Pancreas (tissue), 10 donors: ENCODE measurements at regions not wholly inside any gene's neighbourhood (a gene's known extent, or its start where the extent isn't known, plus 50 kb on each side); places are given as distances from the start of the nearest gene placed in this dataset.
"Not testable (repeated sequence)": the region's sequence is repeated elsewhere in the genome, so short reads cannot be mapped to it uniquely, and the experiment has no call there.

Experiments
- ATAC-seq, 4 donors: fragments of 200-7000 bp; cut with Tn5 transposase; one replicate each; pipeline versions ENCODE4 v1.8.0 to v1.9.1; 2020; ENCODE audit warnings: mild to moderate bottlenecking in 4 of 4, moderate library complexity in 4 of 4
- DNase-seq, 6 donors: peaks; one replicate each; pipeline ENCODE4 v3.0.0-alpha.2; 2020
- FAIRE-seq: peaks from 2 replicates; lab custom pipeline; 2012; peaks lifted over from hg19 to GRCh38; lab: Jason Lieb, UNC
- H3K27ac ChIP-seq, 4 donors: fragments of 200-600 bp; sonication (generic); 1 replicate in 3 of 4; 2 replicates in 1 of 4; pipeline versions ENCODE4 v1.5.0 to v1.8.0; 2020
- H3K27me3 ChIP-seq, 4 donors: fragments of 200-600 bp; one replicate each; pipeline ENCODE4 v1.8.0; 2021
- H3K36me3 ChIP-seq, 3 donors: fragments of 200-600 bp; sonication (generic) in 1 of 3; one replicate each; pipeline versions ENCODE4 v1.5.0 to v1.8.0; 2020 to 2021
- H3K4me1 ChIP-seq, 3 donors: fragments of 200-600 bp; one replicate each; pipeline ENCODE4 v1.8.0; 2021
- H3K4me3 ChIP-seq, 4 donors: fragments of 200-600 bp; sonication (generic) in 2 of 4; one replicate each; pipeline versions ENCODE4 v1.5.0 to v1.8.0; 2020 to 2021
- H3K9me3 ChIP-seq, 4 donors: fragments of 200-600 bp; one replicate each; pipeline ENCODE4 v1.8.0; 2021
- WGBS, 2 donors: extraction: QIAGEN DNeasy Blood & Tissue Kit; methylation state at CpG; one replicate each; pipeline ENCODE4 v1.1.7; 2013; 5-methylcytosine and 5-hydroxymethylcytosine counted together
- intact Hi-C, 3 donors: fragments of 100-400 bp; cut with DNase I; formaldehyde crosslinking; loops; one replicate each; pipeline versions ENCODE4 v1.11.1 to v1.14.2; 2022
- TF ChIP-seq, protein P1 (sequence below), 4 donors: fragments of 200-600 bp; sonication (generic) in 3 of 4; IDR thresholded peaks; one replicate each; pipeline versions ENCODE4 v1.5.0 to v1.8.0; 2021; ENCODE audit warnings: antibody characterized with exemption in 4 of 4
- donor health status: healthy with polysubstance abuse.
- donor health status: DM: no; HTN: no; CAD: no; lungs with moderate emphysema.
- donor health status: DM: no; HTN: no; CAD: no.
- donor health status: control.
- donor health status: control.
- donor health status: Bipolar disorder and iron deficiency.
- donor health status: DM: yes; HTN: yes; CAD: no.
- donor health status: DM: no; HTN: no; CAD: no.
- donor health status: DM: no; HTN: no; CAD: no.
- donor health status: DM: yes; HTN: yes; CAD: no.

DNA sequence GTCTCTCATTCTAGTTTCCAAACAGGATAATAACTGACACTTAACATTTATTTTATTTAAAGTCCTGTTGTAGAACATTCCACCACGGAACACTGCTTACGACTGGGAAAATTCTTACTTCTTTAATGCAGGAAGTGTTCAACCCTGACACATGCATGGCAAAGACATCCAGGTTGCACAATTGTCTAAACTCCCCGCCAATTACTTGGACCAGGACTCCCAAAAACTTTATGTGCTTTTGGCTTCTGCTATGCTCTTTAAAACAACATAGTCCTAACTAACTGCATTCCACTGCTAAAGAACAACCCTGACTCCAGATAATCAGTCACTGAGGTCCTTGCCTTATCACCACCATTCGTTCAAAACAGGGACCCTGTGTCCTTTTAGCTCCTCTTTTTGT, 995.8 kb downstream of the LTN1 start:
- H3K9me3 ChIP-seq, H3K4me1 ChIP-seq, H3K36me3 ChIP-seq, H3K27me3 ChIP-seq, H3K27ac ChIP-seq, intact Hi-C loops, ATAC-seq, FAIRE-seq, H3K4me3 ChIP-seq, DNase-seq: not testable (repeated sequence)
- 66 to 72% methylated on average over 4 of the region's 4 CpGs for WGBS, 2 donors

DNA sequence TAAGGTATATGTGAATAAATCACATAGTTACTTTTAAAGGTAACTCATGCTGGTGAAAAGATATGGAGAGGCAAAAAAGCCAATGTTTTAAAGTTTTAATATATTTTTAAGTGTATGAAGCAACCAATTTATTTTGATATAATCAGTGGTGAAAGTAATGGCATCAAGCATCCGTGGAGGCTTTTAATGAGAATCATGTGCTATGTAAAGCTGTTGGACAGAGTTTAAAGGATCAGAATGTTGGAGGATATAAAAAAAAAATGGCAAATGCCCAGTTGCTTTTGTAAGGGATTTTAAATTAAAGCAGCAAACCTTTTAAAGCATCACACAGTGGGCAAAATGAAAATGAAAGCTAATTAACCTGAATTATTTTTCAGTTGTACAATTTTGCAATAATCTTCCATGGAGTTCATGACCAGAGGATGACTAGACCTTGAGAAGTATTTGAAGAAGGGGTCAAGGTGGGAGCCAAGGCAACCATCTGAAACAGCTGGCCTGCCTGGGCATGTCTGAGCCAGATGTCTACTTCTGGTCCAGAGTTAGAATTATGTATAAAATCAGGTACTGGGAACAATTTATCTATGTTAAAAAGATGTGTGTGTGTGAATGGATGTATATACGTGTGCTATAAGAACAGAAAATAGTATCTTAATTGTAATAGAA, 1007.9 kb downstream of the LTN1 start:
- ATAC-seq, H3K4me1 ChIP-seq, FAIRE-seq, DNase-seq, H3K4me3 ChIP-seq, intact Hi-C loops, H3K9me3 ChIP-seq, H3K27ac ChIP-seq, H3K27me3 ChIP-seq, H3K36me3 ChIP-seq: not testable (repeated sequence)
- WGBS, 2 donors: 53 to 68% methylated on average over 2 of the region's 2 CpGs

DNA sequence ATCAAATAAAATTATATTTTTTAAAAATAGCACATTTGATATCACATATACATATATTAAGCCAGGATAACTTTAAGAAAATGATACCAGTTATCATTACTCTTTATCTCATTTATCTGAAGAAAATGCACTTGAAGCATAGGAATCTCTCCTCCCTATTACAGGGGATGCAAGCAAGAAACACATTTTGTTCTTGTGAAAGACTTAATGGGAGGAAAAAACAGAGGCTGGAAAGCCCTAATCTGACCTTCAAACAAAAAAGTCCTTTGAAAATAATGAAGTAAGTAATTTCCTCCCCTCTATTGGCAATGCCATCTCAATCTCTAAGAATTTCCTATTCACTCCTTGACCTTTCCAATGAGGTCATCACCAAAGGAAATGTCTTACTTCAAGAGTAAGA, 1012.6 kb upstream of the ADAMTS5 start:
- DNase-seq, H3K4me1 ChIP-seq, H3K27ac ChIP-seq, H3K9me3 ChIP-seq, intact Hi-C loops, H3K36me3 ChIP-seq, FAIRE-seq, H3K27me3 ChIP-seq, H3K4me3 ChIP-seq, ATAC-seq: not testable (repeated sequence)

DNA sequence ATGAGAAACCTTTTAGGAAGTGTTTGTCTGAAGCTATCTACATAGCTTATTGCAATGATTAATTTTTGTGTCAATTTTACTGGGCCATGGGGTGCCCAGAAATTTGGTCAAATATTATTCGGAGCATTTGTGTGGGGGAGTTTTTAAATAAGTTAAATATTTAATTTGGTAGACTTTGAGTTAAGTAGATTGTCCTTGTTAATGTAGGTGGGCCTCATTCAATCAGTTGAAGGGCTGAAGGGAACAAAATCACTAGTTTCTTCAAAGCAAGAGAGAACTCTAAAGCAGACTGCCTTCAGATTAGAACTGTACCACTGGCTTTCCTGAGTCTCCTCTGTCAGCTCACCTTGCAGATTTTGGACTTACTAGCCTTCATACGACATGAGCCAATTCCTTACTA, 1008.6 kb upstream of the ADAMTS5 start:
- no peaks in the 10 kb centered on the region for H3K4me1 ChIP-seq
- 64 to 77% methylated on average over 2 of the region's 2 CpGs for WGBS, 2 donors
- intact Hi-C loops: no loop called here
- H3K4me3 ChIP-seq: no peak overlapping the region
- H3K27me3 ChIP-seq: no peaks in the 10 kb centered on the region
- FAIRE-seq: no peak
- DNase-seq: no peak
- H3K27ac ChIP-seq: no peak overlapping the region
- no peak for ATAC-seq
- H3K36me3 ChIP-seq: no peaks in the 10 kb centered on the region
- TF ChIP-seq, protein P1, sequence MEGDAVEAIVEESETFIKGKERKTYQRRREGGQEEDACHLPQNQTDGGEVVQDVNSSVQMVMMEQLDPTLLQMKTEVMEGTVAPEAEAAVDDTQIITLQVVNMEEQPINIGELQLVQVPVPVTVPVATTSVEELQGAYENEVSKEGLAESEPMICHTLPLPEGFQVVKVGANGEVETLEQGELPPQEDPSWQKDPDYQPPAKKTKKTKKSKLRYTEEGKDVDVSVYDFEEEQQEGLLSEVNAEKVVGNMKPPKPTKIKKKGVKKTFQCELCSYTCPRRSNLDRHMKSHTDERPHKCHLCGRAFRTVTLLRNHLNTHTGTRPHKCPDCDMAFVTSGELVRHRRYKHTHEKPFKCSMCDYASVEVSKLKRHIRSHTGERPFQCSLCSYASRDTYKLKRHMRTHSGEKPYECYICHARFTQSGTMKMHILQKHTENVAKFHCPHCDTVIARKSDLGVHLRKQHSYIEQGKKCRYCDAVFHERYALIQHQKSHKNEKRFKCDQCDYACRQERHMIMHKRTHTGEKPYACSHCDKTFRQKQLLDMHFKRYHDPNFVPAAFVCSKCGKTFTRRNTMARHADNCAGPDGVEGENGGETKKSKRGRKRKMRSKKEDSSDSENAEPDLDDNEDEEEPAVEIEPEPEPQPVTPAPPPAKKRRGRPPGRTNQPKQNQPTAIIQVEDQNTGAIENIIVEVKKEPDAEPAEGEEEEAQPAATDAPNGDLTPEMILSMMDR (IDR thresholded peaks at IDR 0.05): no peak
- no peaks in the 10 kb centered on the region for H3K9me3 ChIP-seq

DNA sequence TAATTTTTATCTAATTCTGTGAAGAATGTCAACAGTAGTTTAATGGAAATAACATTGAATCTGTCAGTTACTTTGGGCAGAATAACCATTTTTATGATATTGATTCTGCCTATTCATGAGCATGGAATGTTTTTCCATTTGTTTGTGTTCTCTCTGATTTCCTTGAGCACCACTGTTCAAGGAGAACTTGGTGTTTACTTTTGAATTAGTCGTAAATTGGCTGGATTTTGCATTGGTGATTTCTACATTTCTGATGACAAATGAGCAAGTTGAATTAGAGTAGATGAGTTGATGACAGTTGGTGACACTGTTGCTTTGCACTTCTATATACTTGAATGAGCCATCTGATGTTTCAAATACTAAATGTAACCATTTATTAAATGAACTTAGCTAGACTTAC, 1007.3 kb upstream of the ADAMTS5 start:
- WGBS, 2 donors: 24 to 32% methylated on average over 1 of the region's 1 CpG
- H3K4me1 ChIP-seq, ATAC-seq, FAIRE-seq, DNase-seq, intact Hi-C loops, H3K9me3 ChIP-seq, H3K4me3 ChIP-seq, H3K27ac ChIP-seq, H3K27me3 ChIP-seq, H3K36me3 ChIP-seq: not testable (repeated sequence)

DNA sequence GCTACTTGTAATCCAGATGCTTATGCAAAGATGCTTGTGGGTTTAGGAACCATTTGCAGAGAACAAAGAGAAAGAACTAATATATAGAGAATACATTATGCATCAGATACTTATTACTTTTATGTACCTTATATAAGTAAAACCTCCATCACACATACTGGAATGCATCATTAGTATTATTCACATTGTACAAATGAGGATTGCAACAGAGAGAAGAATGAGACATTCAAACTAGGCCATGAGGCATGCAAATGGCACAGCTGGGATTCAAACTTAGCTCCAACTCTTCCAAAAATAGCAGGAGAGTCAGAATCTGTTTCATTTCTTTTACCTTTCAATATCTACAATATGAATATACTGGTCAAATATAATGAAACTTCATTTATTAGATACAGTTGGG, 1001.4 kb upstream of the ADAMTS5 start:
- H3K4me1 ChIP-seq, H3K27ac ChIP-seq, FAIRE-seq, H3K36me3 ChIP-seq, H3K4me3 ChIP-seq, DNase-seq, intact Hi-C loops, H3K9me3 ChIP-seq, ATAC-seq, H3K27me3 ChIP-seq: not testable (repeated sequence)

DNA sequence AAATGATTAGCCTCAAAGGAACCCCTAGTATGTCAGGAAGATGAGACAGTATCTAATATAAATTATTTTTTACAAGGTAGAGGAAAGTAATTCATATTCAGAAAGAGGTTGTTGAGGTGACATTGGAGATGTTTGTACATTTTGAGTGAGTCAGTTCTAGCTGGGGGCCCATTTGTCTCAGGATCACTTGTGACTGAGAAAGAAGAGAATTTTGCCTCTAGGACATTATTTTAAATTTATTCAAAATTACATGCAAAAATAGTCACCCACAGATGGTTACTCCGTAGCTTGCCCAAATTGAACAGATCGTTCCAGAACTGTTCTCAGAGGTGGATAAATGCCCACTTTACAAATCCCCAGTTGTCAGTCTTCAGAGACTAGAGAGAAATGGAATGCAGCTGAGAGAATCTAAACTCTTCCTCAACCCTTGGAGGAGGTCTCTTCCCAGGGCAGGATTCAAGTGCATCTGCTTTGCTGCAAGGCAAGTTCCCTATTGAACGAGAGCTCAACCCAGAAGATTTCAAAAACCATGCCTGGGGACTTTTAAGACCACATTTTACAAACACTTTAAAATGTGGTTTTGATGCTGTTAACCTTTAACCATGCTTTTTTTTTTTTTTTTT, 987.8 kb upstream of the ADAMTS5 start:
- 79 to 81% methylated on average over 3 of the region's 3 CpGs for WGBS, 2 donors
- Histone ChIP-seq H3K27ac (no peak overlapping the region), H3K4me3 (no peak overlapping the region), H3K27me3 (no peaks in the 10 kb centered on the region), H3K4me1 (no peaks in the 10 kb centered on the region), H3K36me3 (no peaks in the 10 kb centered on the region), H3K9me3 (no peaks in the 10 kb centered on the region)
- no peak for DNase-seq
- TF ChIP-seq, protein P1 (IDR thresholded peaks at IDR 0.05): no peak
- peak in 1 of 4 donors; percentile 17 for ATAC-seq
- FAIRE-seq: no peak
- intact Hi-C loops: no loop called here
